Loucy (cell line): ENCODE measurements at regions not wholly inside any gene's neighbourhood (a gene's known extent, or its start where the extent isn't known, plus 50 kb on each side); places are given as distances from the start of the nearest gene placed in this dataset.

Source experiments
- H2AFZ ChIP-seq: fragments of 200-600 bp; sonication (generic); 2 replicates; pipeline ENCODE4 v1.6.0; 2016; ENCODE audit warnings: antibody characterized with exemption, mild to moderate bottlenecking, low read length, moderate library complexity
- H3F3A ChIP-seq: fragments of 200-600 bp; 2 replicates; pipeline ENCODE4 v1.6.0; 2016; ENCODE audit warnings: antibody characterized with exemption, low read depth, mild to moderate bottlenecking
- H3K27me3 ChIP-seq: fragments of 200-600 bp; sonication (generic); 2 replicates; pipeline ENCODE4 v1.6.1; 2014; ENCODE audit warnings: low read length, mild to moderate bottlenecking; ENCODE audit not compliant: insufficient read depth, poor library complexity, severe bottlenecking
- H3K36me3 ChIP-seq: fragments of 200-600 bp; sonication (generic); 2 replicates; pipeline ENCODE4 v1.6.1; 2016; ENCODE audit warnings: low read length; ENCODE audit not compliant: insufficient read depth
- H3K4me1 ChIP-seq: fragments of 200-600 bp; sonication (generic); 2 replicates; pipeline ENCODE4 v1.5.1; 2014; ENCODE audit warnings: low read length, mild to moderate bottlenecking; ENCODE audit not compliant: insufficient read depth, poor library complexity, severe bottlenecking
- H3K4me2 ChIP-seq: fragments of 200-600 bp; sonication (generic); 2 replicates; pipeline ENCODE4 v1.6.0; 2014; ENCODE audit warnings: antibody characterized with exemption, low read length, low read depth, mild to moderate bottlenecking; ENCODE audit not compliant: poor library complexity, severe bottlenecking
- H3K4me3 ChIP-seq: fragments of 200-600 bp; sonication (generic); 2 replicates; pipeline ENCODE4 v1.5.1; 2014; ENCODE audit warnings: low read length, mild to moderate bottlenecking, mixed read lengths; ENCODE audit not compliant: poor library complexity, severe bottlenecking
- H3K79me2 ChIP-seq: fragments of 200-600 bp; sonication (generic); 2 replicates; pipeline ENCODE4 v1.6.1; 2014; ENCODE audit warnings: low read length; ENCODE audit not compliant: insufficient read depth
- H3K9ac ChIP-seq: fragments of 200-600 bp; sonication (generic); 2 replicates; pipeline ENCODE4 v1.6.0; 2014; ENCODE audit warnings: mild to moderate bottlenecking, low read depth, low read length, moderate library complexity; ENCODE audit not compliant: poor library complexity, severe bottlenecking
- H3K9me2 ChIP-seq: fragments of 200-600 bp; sonication (generic); replicated peaks from 2 replicates; pipeline ENCODE4 v1.6.1; 2016; ENCODE audit warnings: low read depth, low read length, mixed read lengths
- H3K9me3 ChIP-seq: fragments of 200-600 bp; sonication (generic); 2 replicates; pipeline ENCODE4 v1.6.1; 2014; ENCODE audit warnings: mild to moderate bottlenecking, antibody characterized with exemption, low read length, low read depth; ENCODE audit not compliant: insufficient read depth
- H4K20me1 ChIP-seq: fragments of 200-600 bp; sonication (generic); 2 replicates; pipeline ENCODE4 v1.6.0; 2014; ENCODE audit warnings: antibody characterized with exemption, low read length, mild to moderate bottlenecking; ENCODE audit not compliant: insufficient read depth, poor library complexity, severe bottlenecking
- CTCF ChIP-seq: fragments of 200-600 bp; sonication (generic); conservative IDR thresholded peaks from 2 replicates; pipeline ENCODE4 v1.5.1; 2014; ENCODE audit warnings: mild to moderate bottlenecking, antibody characterized with exemption, low read length
- EZH2phosphoT487 ChIP-seq: fragments of 200-600 bp; IDR thresholded peaks from 2 replicates; pipeline ENCODE4 v1.6.1; 2018; ENCODE audit warnings: antibody characterized with exemption, mild to moderate bottlenecking, moderate library complexity, borderline replicate concordance

DNA sequence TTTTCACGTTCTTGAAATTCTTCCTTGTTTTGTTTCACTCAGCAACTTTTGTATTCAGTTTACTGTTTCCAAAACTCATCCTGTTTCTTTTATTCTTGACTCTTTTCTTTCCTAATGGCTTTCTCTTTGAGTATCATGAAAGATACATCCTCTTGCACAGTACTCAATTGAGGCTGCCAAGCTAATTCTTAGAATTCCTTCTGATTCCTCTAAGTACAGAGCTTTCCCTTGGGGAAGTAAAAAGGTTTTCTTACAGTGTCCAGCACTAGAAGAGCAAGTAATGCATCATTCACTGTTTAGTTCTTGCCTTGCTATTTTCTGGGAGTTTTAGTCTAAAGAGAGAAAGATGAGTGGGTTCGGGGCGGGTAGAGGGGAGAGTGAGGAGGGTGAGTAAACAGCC is 154.1 kb downstream of the NEDD1 start:
- TF ChIP-seq CTCF (no peak), EZH2phosphoT487 (no peak)

DNA sequence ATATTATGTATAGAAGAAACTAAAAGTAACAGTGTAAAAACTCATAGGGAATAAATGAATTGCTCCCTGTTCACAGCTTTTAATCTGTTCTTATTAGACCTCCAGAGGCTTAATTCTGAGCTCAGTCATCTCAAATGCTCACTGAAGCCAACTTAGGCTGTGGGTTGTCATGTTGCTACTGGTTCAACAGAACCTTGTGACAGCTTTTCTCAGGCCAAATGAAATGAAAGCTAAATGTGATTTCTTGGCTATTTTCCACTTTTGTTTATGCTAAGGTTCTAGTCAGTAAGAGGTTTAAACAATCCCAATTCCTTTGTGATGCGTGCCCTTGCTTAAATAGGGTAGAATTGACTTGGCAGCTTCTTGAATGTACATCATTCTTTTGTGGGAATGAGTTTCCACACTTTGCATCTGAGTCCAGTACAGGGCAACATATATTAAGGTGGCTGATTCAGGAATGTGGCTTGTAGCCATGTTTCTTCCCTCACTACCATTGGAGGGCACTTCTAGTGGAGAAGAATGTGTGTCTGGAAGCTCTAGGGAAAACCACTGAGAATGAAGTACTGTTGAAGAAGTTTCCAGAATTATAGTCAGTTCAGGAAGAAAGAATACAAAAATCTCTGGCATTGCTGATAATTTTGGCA is 156.4 kb downstream of the NEDD1 start:
- Histone ChIP-seq H4K20me1 (no peaks in the 10 kb centered on the region), H3K27me3 (no peaks in the 10 kb centered on the region), H3K4me3 (no peak overlapping the region), H3K79me2 (no peaks in the 10 kb centered on the region), H3K9ac (no peak overlapping the region), H3F3A (no peaks in the 10 kb centered on the region), H2AFZ (no peak overlapping the region), H3K36me3 (no peaks in the 10 kb centered on the region), H3K9me3 (no peaks in the 10 kb centered on the region), H3K9me2 (no peaks in the 10 kb centered on the region), H3K4me2 (no peak overlapping the region), H3K4me1 (no peaks in the 10 kb centered on the region)
- no peak for TF ChIP-seq CTCF
- no peak for TF ChIP-seq EZH2phosphoT487

More for the DNA sequence above, 154.1 kb downstream of the NEDD1 start:
- Histone ChIP-seq H3K27me3 (no peaks in the 10 kb centered on the region), H3F3A (no peaks in the 10 kb centered on the region), H3K4me1 (no peaks in the 10 kb centered on the region), H2AFZ (no peak overlapping the region), H3K4me2 (no peak overlapping the region), H3K36me3 (no peaks in the 10 kb centered on the region), H3K9me2 (no peaks in the 10 kb centered on the region), H3K9me3 (no peaks in the 10 kb centered on the region), H3K79me2 (no peaks in the 10 kb centered on the region), H3K4me3 (no peak overlapping the region), H4K20me1 (no peaks in the 10 kb centered on the region), H3K9ac (no peak overlapping the region)

DNA sequence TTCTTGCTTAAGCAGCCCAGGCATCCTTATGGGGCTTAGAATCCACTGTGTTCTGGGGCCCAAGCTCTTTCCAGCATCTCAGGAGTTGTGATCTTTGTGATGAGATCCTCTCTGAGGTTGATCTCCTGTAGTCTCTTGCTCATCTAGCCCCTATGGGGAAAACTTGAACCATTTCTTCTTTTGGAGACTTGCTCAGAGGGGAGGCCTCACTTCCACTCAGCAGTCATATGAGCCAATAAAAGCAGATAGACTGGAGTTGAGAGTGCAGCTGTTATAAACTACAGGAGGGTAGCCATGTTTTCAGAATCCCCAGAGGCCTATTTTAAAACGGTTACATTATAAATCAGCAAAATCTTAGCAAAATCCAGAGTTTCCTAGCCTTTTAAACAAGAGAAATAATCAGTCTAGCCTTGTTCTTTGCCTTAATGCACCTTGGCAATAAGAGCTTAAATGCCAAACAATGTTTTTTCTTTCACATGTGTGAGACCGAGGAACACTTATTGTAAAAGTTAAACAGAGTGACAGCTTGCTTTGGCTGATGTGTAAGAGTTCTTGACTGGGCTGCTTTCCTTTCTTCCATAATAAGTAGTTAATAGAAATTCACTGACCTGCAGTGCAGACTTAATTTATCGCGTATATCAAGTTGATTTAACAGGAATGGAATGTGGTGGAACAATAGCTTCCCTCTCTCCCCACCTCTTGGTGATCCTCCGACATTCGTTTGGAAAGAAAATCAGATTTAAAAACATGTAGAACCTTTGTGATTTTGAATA is 168.3 kb downstream of the NEDD1 start:
- Histone ChIP-seq H3K4me1 (no peaks in the 10 kb centered on the region), H3K9me3 (no peaks in the 10 kb centered on the region), H3K27me3 (no peaks in the 10 kb centered on the region), H3K9ac (no peak overlapping the region), H3K4me3 (no peak overlapping the region), H3K79me2 (no peaks in the 10 kb centered on the region), H3K4me2 (no peak overlapping the region), H4K20me1 (no peaks in the 10 kb centered on the region), H3K9me2 (no peaks in the 10 kb centered on the region), H2AFZ (no peak overlapping the region), H3F3A (no peaks in the 10 kb centered on the region), H3K36me3 (no peaks in the 10 kb centered on the region)
- TF ChIP-seq CTCF (no peak), EZH2phosphoT487 (no peak)
